22Rv1 (cell line): ENCODE measurements at regions not wholly inside any gene's neighbourhood (a gene's known extent, or its start where the extent isn't known, plus 50 kb on each side); places are given as distances from the start of the nearest gene placed in this dataset.

Experiments
- H3K27ac ChIP-seq: fragments of 450-650 bp; 2 replicates; pipeline ENCODE4 v1.5.1; 2017
- CTCF ChIP-seq: fragments of 450-650 bp; IDR thresholded peaks from 2 replicates; pipeline ENCODE4 v1.5.1; 2017; ENCODE audit warnings: mild to moderate bottlenecking
- ZFX ChIP-seq: fragments of 450-650 bp; IDR thresholded peaks from 2 replicates; pipeline ENCODE4 v1.6.1; 2017; ENCODE audit warnings: antibody characterized with exemption, borderline replicate concordance

GRCh38 chr1:213425376-213426030 is 374.5 kb downstream of the RPS6KC1 start:
- H3K27ac ChIP-seq = no peak overlapping the region
- no peak for TF ChIP-seq CTCF
- TF ChIP-seq ZFX = no peak

GRCh38 chr1:213429642-213430041 is 378.6 kb downstream of the RPS6KC1 start:
- H3K27ac ChIP-seq = no peak overlapping the region
- TF ChIP-seq ZFX (no peak), CTCF (no peak)

- no peak overlapping the region for H3K27ac ChIP-seq
- TF ChIP-seq CTCF (no peak), ZFX (no peak)
Observed at GRCh38 chr1:213435715-213436114, 384.7 kb downstream of the RPS6KC1 start.

GRCh38 chr1:213438339-213438738 is 387.3 kb downstream of the RPS6KC1 start:
- no peak overlapping the region for H3K27ac ChIP-seq
- TF ChIP-seq ZFX = no peak

GRCh38 chr1:213439703-213440102 is 388.7 kb downstream of the RPS6KC1 start:
- TF ChIP-seq CTCF (no peak), ZFX (no peak)
- no peak overlapping the region for H3K27ac ChIP-seq

- no peak overlapping the region for H3K27ac ChIP-seq
- no peak for TF ChIP-seq ZFX
- TF ChIP-seq CTCF = no peak
Observed at GRCh38 chr1:213440766-213441165, 389.7 kb downstream of the RPS6KC1 start.

GRCh38 chr1:213443415-213443814 is 392.4 kb downstream of the RPS6KC1 start:
- no peak for TF ChIP-seq CTCF
- TF ChIP-seq ZFX = no peak
- no peak overlapping the region for H3K27ac ChIP-seq

- H3K27ac ChIP-seq = no peak overlapping the region
- TF ChIP-seq ZFX (no peak), CTCF (no peak)
Observed at GRCh38 chr1:213444224-213444623, 393.2 kb downstream of the RPS6KC1 start.
